ENCODE measurements at regions not wholly inside any gene's neighbourhood (a gene's known extent, or its start where the extent isn't known, plus 50 kb on each side); places are given as distances from the start of the nearest gene placed in this dataset.

- no peak for TF ChIP-seq YY1 (IDR thresholded peaks at IDR 0.05; ENCODE audit: insufficient read depth, insufficient read length)
- no peak for TF ChIP-seq ZNF274 (IDR thresholded peaks at IDR 0.05; ENCODE audit: low read depth, low read length)
Measured at GRCh38 chr3:104108522-104108921, 1258.2 kb upstream of the ALCAM start.
